H1 (cell line): ENCODE measurements at regions not wholly inside any gene's neighbourhood (a gene's known extent, or its start where the extent isn't known, plus 50 kb on each side); places are given as distances from the start of the nearest gene placed in this dataset.

ENCODE experiments used
- CTCF ChIA-PET: fragments of 300-600 bp; sonication (Branson Sonifier 250); formaldehyde crosslinking; loops from one replicate; lab custom pipeline; 2021; ENCODE audit not compliant: partially characterized antibody; lab: Charles Lee
- POLR2A ChIA-PET: fragments of 300-600 bp; sonication (Branson Sonifier 250); formaldehyde crosslinking; loops from one replicate; lab custom pipeline; 2021; ENCODE audit warnings: inconsistent platforms; ENCODE audit not compliant: partially characterized antibody; lab: Charles Lee
- DNase-seq, 2 experiments: peaks; one replicate each; pipeline versions ENCODE4 v3.0.0 to v3.0.0-alpha.2; 2010 to 2022; ENCODE audit warnings: low spot score in 2 of 2, low read depth in 1 of 2, mixed read lengths in 1 of 2
- FAIRE-seq: peaks from 2 replicates; lab custom pipeline; 2011; peaks lifted over from hg19 to GRCh38; lab: Jason Lieb, UNC
- H2AFZ ChIP-seq: 2 replicates; pipeline ENCODE4 v1.8.1; 2012; ENCODE audit warnings: low read length, inconsistent platforms
- H2AK5ac ChIP-seq: 2 replicates; pipeline ENCODE4 v1.6.1; 2013; ENCODE audit warnings: low read depth, low read length
- H2BK120ac ChIP-seq: replicated peaks from 2 replicates; pipeline ENCODE3; 2013; ENCODE audit warnings: low read depth, low read length, inconsistent platforms
- H2BK12ac ChIP-seq: 2 replicates; pipeline ENCODE4 v1.6.1; 2013; ENCODE audit warnings: low read depth, low read length
- H2BK15ac ChIP-seq: 2 replicates; pipeline ENCODE4 v1.6.1; 2013; ENCODE audit warnings: low read length
- H2BK20ac ChIP-seq: 2 replicates; pipeline ENCODE4 v1.6.1; 2013; ENCODE audit warnings: low read length
- H2BK5ac ChIP-seq: 2 replicates; pipeline ENCODE4 v1.6.1; 2013; ENCODE audit warnings: low read depth, low read length
- H3K14ac ChIP-seq: 2 replicates; pipeline ENCODE4 v1.6.1; 2013; ENCODE audit warnings: inconsistent platforms; ENCODE audit not compliant: insufficient read length
- H3K18ac ChIP-seq: 2 replicates; pipeline ENCODE4 v1.6.1; 2013; ENCODE audit warnings: low read length; ENCODE audit errors: extremely low read depth
- H3K23ac ChIP-seq: 2 replicates; pipeline ENCODE4 v1.6.1; 2013; ENCODE audit warnings: inconsistent platforms; ENCODE audit not compliant: insufficient read length
- H3K23me2 ChIP-seq: 2 replicates; pipeline ENCODE4 v1.6.1; 2013; ENCODE audit warnings: low read depth, low read length
- H3K27ac ChIP-seq: 2 replicates; pipeline ENCODE4 v1.6.1; 2011; ENCODE audit warnings: low read depth, low read length, inconsistent platforms
- H3K27me3 ChIP-seq, 4 experiments: replicated peaks in 1 of 4; 1 replicate in 1 of 4; 2 replicates in 3 of 4; pipeline versions ENCODE4 v1.6.1 to v1.8.1; 2011 to 2013; ENCODE audit warnings: low read length in 3 of 4, mild to moderate bottlenecking in 3 of 4, inconsistent platforms in 2 of 4, mixed read lengths in 2 of 4, moderate library complexity in 1 of 4; ENCODE audit not compliant: control insufficient read depth in 3 of 4, insufficient read depth in 3 of 4; ENCODE audit errors: extremely low read depth in 1 of 4
- H3K36me3 ChIP-seq, 4 experiments: 2 replicates each; pipeline versions ENCODE4 v1.6.1 to v1.8.1; 2011 to 2013; ENCODE audit warnings: mild to moderate bottlenecking in 4 of 4, low read length in 3 of 4, moderate library complexity in 2 of 4, control low read depth in 1 of 4, inconsistent platforms in 1 of 4; ENCODE audit not compliant: insufficient read depth in 4 of 4, control insufficient read depth in 2 of 4
- H3K4ac ChIP-seq: replicated peaks from 2 replicates; pipeline ENCODE3; 2013; ENCODE audit warnings: low read length, low read depth, mixed read lengths, inconsistent platforms; ENCODE audit not compliant: insufficient read length
- H3K4me1 ChIP-seq, 4 experiments: replicated peaks in 1 of 4; 1 replicate in 1 of 4; 2 replicates in 3 of 4; pipeline versions ENCODE4 v1.6.1 to v1.8.1; 2011 to 2013; ENCODE audit warnings: low read length in 3 of 4, inconsistent platforms in 2 of 4, mixed read lengths in 1 of 4; ENCODE audit not compliant: insufficient read depth in 4 of 4, control insufficient read depth in 3 of 4
- H3K4me2 ChIP-seq, 2 experiments: 2 replicates each; pipeline versions ENCODE4 v1.6.1 to v1.8.1; 2011 to 2013; ENCODE audit warnings: low read depth in 2 of 2, low read length in 2 of 2, control low read depth in 1 of 2, inconsistent platforms in 1 of 2, mild to moderate bottlenecking in 1 of 2; ENCODE audit not compliant: insufficient read depth in 1 of 2
- H3K4me3 ChIP-seq, 4 experiments: fragments of 200-600, 300-600 bp in 1 of 4; sonication (generic), shearing (Covaris generic), sonication (Bioruptor Twin) in 1 of 4; 2 replicates each; pipeline versions ENCODE4 v1.5.1 to v1.8.1; 2011 to 2016; ENCODE audit warnings: low read length in 4 of 4, low read depth in 3 of 4, control low read depth in 2 of 4, inconsistent platforms in 2 of 4, mild to moderate bottlenecking in 2 of 4, mixed read lengths in 1 of 4, moderate library complexity in 1 of 4; ENCODE audit not compliant: insufficient read depth in 2 of 4; ENCODE audit errors: extremely low read depth in 1 of 4
- H3K56ac ChIP-seq: replicated peaks from 2 replicates; pipeline ENCODE3; 2013; ENCODE audit warnings: low read depth, mild to moderate bottlenecking, mixed read lengths, low read length, inconsistent platforms; ENCODE audit not compliant: insufficient read length
- H3K79me1 ChIP-seq: 2 replicates; pipeline ENCODE4 v1.6.1; 2013; ENCODE audit warnings: low read depth, low read length, control low read depth
- H3K79me2 ChIP-seq, 2 experiments: 2 replicates each; pipeline versions ENCODE4 v1.6.1 to v1.8.1; 2012 to 2013; ENCODE audit warnings: low read length in 2 of 2, mild to moderate bottlenecking in 2 of 2, inconsistent platforms in 1 of 2; ENCODE audit not compliant: insufficient read depth in 2 of 2, control insufficient read depth in 1 of 2
- H3K9ac ChIP-seq, 4 experiments: replicated peaks in 1 of 4; 1 replicate in 1 of 4; 2 replicates in 3 of 4; pipeline versions ENCODE4 v1.6.1 to v1.8.1; 2011 to 2013; ENCODE audit warnings: low read depth in 3 of 4, low read length in 3 of 4, control low read depth in 2 of 4, mild to moderate bottlenecking in 2 of 4, moderate library complexity in 2 of 4, inconsistent platforms in 1 of 4; ENCODE audit errors: extremely low read depth in 1 of 4
- H3K9me3 ChIP-seq, 2 experiments: 2 replicates each; pipeline versions ENCODE4 v1.6.1 to v1.8.1; 2012 to 2013; ENCODE audit warnings: mild to moderate bottlenecking in 2 of 2, moderate library complexity in 2 of 2, control low read depth in 1 of 2, inconsistent platforms in 1 of 2, low read depth in 1 of 2, low read length in 1 of 2, mixed read lengths in 1 of 2; ENCODE audit not compliant: insufficient read depth in 2 of 2
- H4K20me1 ChIP-seq, 2 experiments: replicated peaks in 1 of 2; 2 replicates each; pipeline versions ENCODE3 to v1.8.1; 2011 to 2013; ENCODE audit warnings: inconsistent platforms in 2 of 2, low read length in 2 of 2, mild to moderate bottlenecking in 1 of 2; ENCODE audit not compliant: insufficient read depth in 2 of 2, control insufficient read depth in 1 of 2
- H4K5ac ChIP-seq: 2 replicates; pipeline ENCODE4 v1.6.1; 2013; ENCODE audit warnings: low read length, low read depth, mixed read lengths, inconsistent platforms; ENCODE audit not compliant: insufficient read length
- H4K8ac ChIP-seq: 2 replicates; pipeline ENCODE4 v1.8.0; 2013; ENCODE audit warnings: mild to moderate bottlenecking, moderate library complexity, low read length, inconsistent platforms; ENCODE audit not compliant: insufficient read depth; ENCODE audit errors: extremely low read depth
- H4K91ac ChIP-seq: replicated peaks from 2 replicates; pipeline ENCODE3; 2013; ENCODE audit warnings: low read length, mixed read lengths, inconsistent platforms; ENCODE audit not compliant: insufficient read length
- BRCA1 ChIP-seq: IDR thresholded peaks from 2 replicates; pipeline ENCODE4 v1.6.1; 2012; ENCODE audit warnings: low read depth, low read length, improper control_type of control experiment
- CBX8 ChIP-seq: fragments of 300-800, 300-1000 bp; sonication (generic); IDR thresholded peaks from 2 replicates; pipeline ENCODE4 v1.7.1; 2016; ENCODE audit warnings: low read depth, low read length, borderline replicate concordance
- EGR1 ChIP-seq: IDR thresholded peaks from 2 replicates; pipeline ENCODE4 v1.6.1; 2011; ENCODE audit warnings: low read depth, low read length, borderline replicate concordance
- JUN ChIP-seq: IDR thresholded peaks from 2 replicates; pipeline ENCODE4 v1.6.1; 2011; ENCODE audit warnings: low read depth, mild to moderate bottlenecking, improper control_type of control experiment, low read length
- JUND ChIP-seq: IDR thresholded peaks from 2 replicates; pipeline ENCODE4 v1.6.1; 2011; ENCODE audit warnings: mild to moderate bottlenecking, improper control_type of control experiment, low read length
- PHF8 ChIP-seq: fragments of 200-600 bp; sonication (generic); conservative IDR thresholded peaks from 2 replicates; pipeline ENCODE4 v1.7.1; 2012; ENCODE audit warnings: low read depth, mild to moderate bottlenecking, inconsistent platforms, low read length, moderate library complexity
- POU5F1 ChIP-seq: IDR thresholded peaks from 2 replicates; pipeline ENCODE4 v1.6.1; 2011; ENCODE audit warnings: low read depth, mild to moderate bottlenecking, low read length, moderate library complexity
- RBBP5 ChIP-seq: IDR thresholded peaks from 2 replicates; pipeline ENCODE4 v1.7.1; 2012; ENCODE audit warnings: low read depth, mild to moderate bottlenecking, inconsistent platforms, low read length, moderate library complexity, borderline replicate concordance
- WGBS, 2 experiments: shearing (Covaris generic) in 1 of 2; methylation state at CpG; one replicate each; pipeline versions ENCODE4 v1.1.6 to v1.1.7; 2013 to 2015; ENCODE audit warnings: low lambda C conversion rate in 2 of 2, mixed read lengths in 2 of 2, inconsistent platforms in 1 of 2, low coverage in 1 of 2, missing lambda C conversion rate in 1 of 2; ENCODE audit not compliant: insufficient replicate concordance in 2 of 2, insufficient coverage in 1 of 2, insufficient read length in 1 of 2; ENCODE audit errors: extremely low coverage in 1 of 2, missing lambda C conversion rate in 1 of 2; 5-methylcytosine and 5-hydroxymethylcytosine counted together
- TF ChIP-seq, protein P1 (sequence below): IDR thresholded peaks from 2 replicates; pipeline ENCODE4 v1.6.1; 2012; ENCODE audit warnings: low read length, inconsistent platforms

DNA sequence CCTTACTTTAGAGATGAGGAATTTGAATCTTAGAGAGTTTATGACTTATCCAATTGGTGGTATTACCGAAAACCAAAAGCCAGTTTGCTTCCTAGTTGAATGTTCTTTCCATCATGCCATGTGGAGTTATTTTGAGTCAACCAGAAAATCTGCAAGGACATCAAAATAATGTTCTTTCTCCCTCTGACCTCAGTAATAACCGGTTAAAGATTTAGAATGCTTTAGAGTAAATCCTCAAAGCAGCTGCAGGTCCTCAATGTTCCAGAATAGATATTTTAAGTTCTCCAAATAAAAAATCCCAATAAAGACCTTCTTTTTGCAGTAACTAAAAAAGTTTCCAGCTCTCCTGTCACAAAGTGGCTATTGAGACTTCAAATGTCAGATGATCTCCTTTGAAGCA, 396.6 kb downstream of the ADAMTS20 start:
- POLR2A ChIA-PET: no interaction called here
- Histone ChIP-seq H3K36me3 (no peaks in the 10 kb centered on the region), H3K79me2 (no peaks in the 10 kb centered on the region), H2BK120ac (no peak overlapping the region), H3K9me3 (no peaks in the 10 kb centered on the region), H4K8ac (no peak overlapping the region), H3K4me2 (no peak overlapping the region), H3K4me3 (no peak overlapping the region), H4K5ac (no peak overlapping the region), H3K23me2 (no peaks in the 10 kb centered on the region), H2BK12ac (no peak overlapping the region), H3K27me3 (no peaks in the 10 kb centered on the region), H2BK5ac (no peak overlapping the region), H3K4me1 (peaks cover 0 to 2% (median 0%) of the 10 kb centered on the region in 4 experiments; a peak in 1 of 7 replicates), H3K23ac (no peak overlapping the region), H3K79me1 (no peaks in the 10 kb centered on the region), H2BK20ac (peak overlapping the region; percentile 41; the same call in 1 of the 2 replicates), H3K27ac (no peak overlapping the region), H3K18ac (no peak overlapping the region), H3K4ac (no peak overlapping the region), H4K91ac (no peak overlapping the region), H3K56ac (no peak overlapping the region), H3K14ac (no peak overlapping the region), H2AK5ac (no peak overlapping the region), H4K20me1 (no peaks in the 10 kb centered on the region), H2AFZ (no peak overlapping the region), H2BK15ac (no peak overlapping the region), H3K9ac (no peak overlapping the region)
- 97% methylated on average over 2 of the region's 2 CpGs; no CpG with 5 or more reads in 1 of the 2 experiments for WGBS, 2 experiments
- DNase-seq (no peak), FAIRE-seq (no peak)
- CTCF ChIA-PET: interaction anchor here (1.0 kb wide), 1 partner anchor 11 kb away, joined by 3 read pairs; no protein-coding TSS in a partner anchor
- no peak for TF ChIP-seq PHF8
- no peak for TF ChIP-seq CBX8
- no peak for TF ChIP-seq BRCA1
- no peak for TF ChIP-seq POU5F1
- no peak for TF ChIP-seq RBBP5
- no peak for TF ChIP-seq JUND
- TF ChIP-seq EGR1: no peak
- TF ChIP-seq, protein P1, sequence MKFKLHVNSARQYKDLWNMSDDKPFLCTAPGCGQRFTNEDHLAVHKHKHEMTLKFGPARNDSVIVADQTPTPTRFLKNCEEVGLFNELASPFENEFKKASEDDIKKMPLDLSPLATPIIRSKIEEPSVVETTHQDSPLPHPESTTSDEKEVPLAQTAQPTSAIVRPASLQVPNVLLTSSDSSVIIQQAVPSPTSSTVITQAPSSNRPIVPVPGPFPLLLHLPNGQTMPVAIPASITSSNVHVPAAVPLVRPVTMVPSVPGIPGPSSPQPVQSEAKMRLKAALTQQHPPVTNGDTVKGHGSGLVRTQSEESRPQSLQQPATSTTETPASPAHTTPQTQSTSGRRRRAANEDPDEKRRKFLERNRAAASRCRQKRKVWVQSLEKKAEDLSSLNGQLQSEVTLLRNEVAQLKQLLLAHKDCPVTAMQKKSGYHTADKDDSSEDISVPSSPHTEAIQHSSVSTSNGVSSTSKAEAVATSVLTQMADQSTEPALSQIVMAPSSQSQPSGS: no peak
- no peak for TF ChIP-seq JUN
